GM19438 (cell line): ENCODE measurements at regions not wholly inside any gene's neighbourhood (a gene's known extent, or its start where the extent isn't known, plus 50 kb on each side); places are given as distances from the start of the nearest gene placed in this dataset.
"Not testable (repeated sequence)": the region's sequence is repeated elsewhere in the genome, so short reads cannot be mapped to it uniquely, and the experiment has no call there.

ENCODE experiments used
- ATAC-seq: cut with Tn5 transposase; IDR thresholded peaks from one replicate; pipeline ENCODE4 v1.9.1; 2021; ENCODE audit warnings: low read depth; ENCODE audit not compliant: unreplicated experiment

DNA sequence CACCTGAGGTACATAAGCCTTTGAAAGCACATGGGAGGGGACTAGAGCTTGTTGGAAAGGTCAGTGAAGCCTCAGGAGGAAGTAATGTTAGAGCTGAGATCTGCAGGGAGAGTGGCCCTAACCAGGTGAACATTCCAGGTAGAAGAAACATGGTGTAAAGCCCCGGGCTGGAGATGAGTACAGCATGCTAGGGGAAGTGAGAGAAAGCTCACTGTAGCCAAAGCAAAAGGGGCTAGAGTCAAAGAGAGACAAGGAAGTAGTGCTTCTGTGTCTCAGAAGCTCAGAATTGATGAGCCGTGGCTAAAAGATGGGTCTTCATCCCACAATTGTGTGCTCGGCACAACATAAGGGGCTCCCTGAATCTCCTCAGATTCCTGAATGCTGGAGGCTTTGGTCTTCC lies 481.8 kb downstream of the XYLT1 start:
- ATAC-seq, result no peak

- no peak for ATAC-seq
Observed at GRCh38 chr16:16989368-16989767, 481.4 kb downstream of the XYLT1 start.

DNA sequence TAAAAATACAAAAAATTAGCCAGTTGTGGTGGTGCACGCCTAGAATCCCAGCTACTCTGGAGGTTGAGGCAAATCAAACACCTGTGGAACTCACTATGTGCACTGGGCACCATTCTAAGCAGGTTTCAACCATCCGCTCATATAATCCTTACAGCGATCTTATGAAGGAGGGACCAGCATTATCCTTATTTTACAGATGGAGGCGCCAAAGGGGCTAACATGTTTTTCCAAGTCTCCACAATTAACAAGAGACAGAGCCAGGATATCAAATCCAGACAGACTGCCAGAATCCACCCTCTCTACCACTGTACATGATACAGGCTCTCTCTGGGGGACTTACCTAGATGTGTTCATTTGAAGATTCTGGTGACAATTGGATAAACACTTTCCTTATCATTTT lies 479.0 kb downstream of the XYLT1 start:
- ATAC-seq, result no peak

DNA sequence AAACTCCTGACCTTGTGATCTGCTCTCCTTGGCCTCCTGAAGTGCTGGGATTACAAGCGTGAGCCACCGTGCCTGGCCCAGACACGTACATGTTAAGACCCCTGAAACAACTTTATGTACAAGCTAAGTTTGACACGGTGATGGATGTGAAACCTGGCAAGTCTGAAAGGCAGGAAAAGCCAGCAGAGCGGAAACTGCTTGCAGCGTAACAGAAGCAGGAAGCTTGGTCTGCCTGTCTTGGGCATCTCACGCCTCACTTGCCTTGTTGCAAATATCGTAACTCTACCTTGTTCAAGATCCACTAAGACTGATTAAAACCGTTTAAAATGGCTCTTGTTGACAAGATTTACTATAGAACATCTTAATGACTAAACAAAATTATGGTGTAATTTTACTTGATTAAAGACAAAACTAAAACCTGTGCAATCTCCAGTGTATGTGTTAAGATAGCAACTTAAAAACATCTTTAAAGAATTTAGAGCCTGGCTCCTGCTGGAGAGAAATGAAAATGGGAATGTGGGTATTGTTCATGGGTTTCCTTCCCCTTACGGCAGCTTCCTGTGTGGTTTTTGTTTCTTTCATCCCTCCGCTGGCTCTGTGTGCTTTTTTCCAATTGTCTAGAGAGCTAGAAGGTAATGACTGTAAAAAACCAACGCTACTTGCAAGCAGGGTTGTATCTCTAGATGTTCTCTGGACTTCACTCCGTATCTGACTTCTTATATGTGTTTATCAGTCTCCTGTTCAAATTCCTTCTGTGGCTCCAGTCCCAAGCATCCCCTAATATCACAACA lies 477.6 kb downstream of the XYLT1 start:
- no peak for ATAC-seq

GRCh38 chr16:16994831-16995230 lies 475.9 kb downstream of the XYLT1 start:
- ATAC-seq, result no peak

DNA sequence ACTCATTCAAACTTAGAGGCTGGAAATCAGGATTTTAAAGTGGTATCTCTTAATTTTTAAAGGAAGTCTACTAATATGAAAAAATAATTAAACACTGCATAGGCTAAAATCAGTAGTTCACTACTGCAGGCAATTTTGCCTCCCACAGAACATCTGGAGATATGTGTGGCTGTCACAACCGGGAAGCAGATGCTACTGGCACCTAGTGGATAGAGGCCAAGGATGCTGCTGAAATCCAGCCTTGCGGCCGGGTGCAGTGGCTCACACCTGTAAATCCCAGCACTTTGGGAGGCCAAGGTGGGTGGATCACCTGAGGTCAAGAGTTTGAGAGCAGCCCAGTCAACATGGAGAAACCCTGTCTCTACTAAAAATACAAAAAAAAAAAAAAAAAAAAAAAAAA lies 473.9 kb downstream of the XYLT1 start:
- ATAC-seq, result no peak

DNA sequence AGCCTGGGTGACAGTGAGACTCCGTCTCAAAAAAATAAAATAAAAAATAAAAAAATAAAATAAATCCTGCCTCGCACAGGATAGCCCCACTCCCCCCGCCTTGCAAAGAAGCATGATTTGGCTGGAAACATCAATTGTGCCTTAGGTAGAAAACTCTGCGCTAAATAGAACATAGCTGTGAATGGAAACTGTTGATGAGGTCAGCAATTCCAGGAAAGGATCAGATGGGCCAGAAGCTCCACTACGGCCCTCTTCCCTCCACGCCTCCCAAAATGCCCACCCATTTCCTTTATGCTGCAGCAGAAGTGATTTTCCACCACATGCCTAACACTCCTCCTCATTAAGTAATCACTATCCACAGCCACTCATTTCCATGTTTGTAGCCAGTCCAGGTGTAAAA lies 473.4 kb downstream of the XYLT1 start:
- no peak for ATAC-seq

GRCh38 chr16:17001471-17001870 lies 469.3 kb downstream of the XYLT1 start:
- ATAC-seq, result no peak

- no peak for ATAC-seq
Observed at GRCh38 chr16:17002565-17002964, 468.2 kb downstream of the XYLT1 start.

DNA sequence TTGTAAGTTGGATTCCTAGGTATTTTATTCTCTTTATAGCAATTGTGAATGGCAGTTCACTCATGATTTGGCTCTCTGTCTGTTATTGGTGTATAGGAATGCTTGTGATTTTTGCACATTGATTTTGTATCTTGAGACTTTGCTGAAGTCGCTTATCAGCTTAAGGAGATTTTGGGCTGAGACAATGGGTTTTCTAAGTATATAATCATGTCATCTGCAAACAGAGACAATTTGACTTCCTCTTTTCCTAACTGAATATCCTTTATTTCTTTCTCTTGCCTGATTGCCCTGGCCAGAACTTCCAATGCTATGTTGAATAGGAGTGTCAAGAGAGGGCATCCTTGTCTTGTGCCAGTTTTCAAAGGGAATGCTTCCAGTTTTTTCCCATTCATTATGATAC lies 464.8 kb downstream of the XYLT1 start:
- not testable (repeated sequence) for ATAC-seq

GRCh38 chr16:17011712-17012111 lies 459.0 kb downstream of the XYLT1 start:
- no peak for ATAC-seq

GRCh38 chr16:17013038-17013437 lies 457.7 kb downstream of the XYLT1 start:
- ATAC-seq, result no peak

DNA sequence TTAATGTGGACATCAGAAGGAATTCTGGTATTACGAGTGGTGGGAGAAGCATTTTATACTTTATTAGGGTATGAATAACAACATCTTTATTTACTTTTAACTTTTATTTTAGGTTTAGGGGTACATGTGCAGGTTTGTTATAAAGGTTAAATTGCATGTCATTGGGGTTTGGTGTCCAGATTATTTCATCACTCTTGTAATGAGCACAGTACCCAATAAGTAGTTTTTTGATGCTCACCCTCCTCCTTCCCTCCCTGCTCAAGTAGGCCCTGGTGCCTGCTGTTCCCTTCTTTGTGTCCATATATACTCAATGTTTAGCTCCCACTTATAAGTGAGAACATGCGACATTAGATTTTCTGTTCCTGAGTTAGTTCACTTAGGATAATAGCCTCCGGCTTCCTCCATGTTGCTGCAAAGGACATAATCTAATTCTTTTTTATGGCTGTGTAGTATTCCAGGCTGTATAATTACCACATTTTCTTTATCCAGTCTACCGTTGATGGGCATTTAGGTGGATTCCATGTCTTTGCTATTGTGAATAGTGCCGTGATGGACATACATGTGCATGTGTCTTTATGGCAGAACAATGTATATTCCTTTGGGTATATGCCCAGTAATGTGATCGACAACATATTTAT lies 456.2 kb downstream of the XYLT1 start:
- no peak for ATAC-seq

DNA sequence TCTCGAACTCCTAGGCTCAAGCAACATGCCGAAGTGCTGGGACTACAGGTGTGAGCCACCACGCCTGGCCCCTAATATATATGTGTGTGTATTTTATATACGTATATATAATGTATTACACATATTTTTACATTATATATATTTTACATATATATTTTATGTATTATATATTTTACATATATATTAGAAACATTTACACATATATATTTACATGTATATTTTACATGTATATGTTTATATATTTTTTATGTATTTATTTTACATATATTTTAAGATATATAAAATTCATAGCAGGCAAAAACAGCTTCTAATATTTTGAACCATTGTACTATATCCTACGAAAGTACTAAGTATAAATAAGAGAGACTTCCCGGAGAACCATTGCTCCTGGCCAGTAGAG lies 455.1 kb downstream of the XYLT1 start:
- ATAC-seq, result no peak

DNA sequence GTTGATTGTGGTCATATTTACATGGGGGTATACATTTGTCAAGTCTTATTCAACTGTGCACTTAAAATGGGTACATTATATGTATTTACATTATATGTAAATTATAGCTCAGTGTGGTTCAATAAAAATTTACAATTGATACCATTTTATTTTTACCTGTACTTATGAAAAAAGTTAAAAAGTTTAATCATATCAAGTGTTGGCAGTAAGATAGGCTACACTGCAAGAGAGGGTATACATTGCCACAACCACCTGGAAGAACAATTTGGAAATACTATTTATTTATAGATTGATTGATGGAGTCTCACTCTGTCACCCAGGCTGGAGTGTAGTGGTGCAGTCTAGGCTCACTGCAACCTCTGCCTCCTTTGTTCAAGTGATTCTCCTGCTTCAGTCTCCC lies 453.3 kb downstream of the XYLT1 start:
- ATAC-seq, result no peak

- ATAC-seq, result no peak
Observed at GRCh38 chr16:17018585-17018939, 452.2 kb downstream of the XYLT1 start.

GRCh38 chr16:17019366-17019765 lies 451.4 kb downstream of the XYLT1 start:
- no peak for ATAC-seq

- no peak for ATAC-seq
Observed at GRCh38 chr16:17023606-17024005, 447.2 kb downstream of the XYLT1 start.

DNA sequence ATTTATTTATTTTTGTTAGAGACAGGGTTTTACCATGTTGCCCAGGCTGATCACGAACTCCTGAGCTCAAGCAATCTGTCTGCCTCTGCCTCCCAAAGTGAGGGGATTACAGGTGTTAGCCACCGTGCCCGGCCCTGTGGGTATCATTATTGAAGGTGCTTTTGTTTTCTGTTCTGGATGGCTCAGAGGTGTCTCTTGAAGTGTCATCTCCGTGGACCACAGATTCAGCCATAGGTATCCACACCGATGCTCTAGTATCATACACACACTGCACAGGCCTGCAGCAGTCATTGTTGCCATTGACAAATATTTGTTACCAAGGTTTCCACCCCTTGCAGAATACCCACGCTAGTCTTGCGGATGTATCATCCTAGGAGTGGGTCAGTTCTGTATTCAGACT lies 446.2 kb downstream of the XYLT1 start:
- ATAC-seq, result no peak

GRCh38 chr16:17026600-17027242 lies 444.0 kb downstream of the XYLT1 start:
- ATAC-seq, result peak; percentile 79

- no peak for ATAC-seq
Observed at GRCh38 chr16:17027488-17028129, 443.2 kb downstream of the XYLT1 start.
